ENCODE measurements at regions not wholly inside any gene's neighbourhood (a gene's known extent, or its start where the extent isn't known, plus 50 kb on each side); places are given as distances from the start of the nearest gene placed in this dataset.

GRCh38 chr11:82465481-82465880 lies 268.2 kb downstream of the FAM181B start:
- no peak for TF ChIP-seq CTCF (IDR thresholded peaks at IDR 0.05)
- TF ChIP-seq POLR2A (IDR thresholded peaks at IDR 0.05): no peak
- no peak for TF ChIP-seq POLR2AphosphoS5 (IDR thresholded peaks at IDR 0.05)
- no peak for TF ChIP-seq EP300 (IDR thresholded peaks at IDR 0.05)

Data from sigmoid colon (tissue), 4 donors.